ENCODE measurements at regions not wholly inside any gene's neighbourhood (a gene's known extent, or its start where the extent isn't known, plus 50 kb on each side); places are given as distances from the start of the nearest gene placed in this dataset.
"Not testable (repeated sequence)": the region's sequence is repeated elsewhere in the genome, so short reads cannot be mapped to it uniquely, and the experiment has no call there.

- TF ChIP-seq, protein P1, sequence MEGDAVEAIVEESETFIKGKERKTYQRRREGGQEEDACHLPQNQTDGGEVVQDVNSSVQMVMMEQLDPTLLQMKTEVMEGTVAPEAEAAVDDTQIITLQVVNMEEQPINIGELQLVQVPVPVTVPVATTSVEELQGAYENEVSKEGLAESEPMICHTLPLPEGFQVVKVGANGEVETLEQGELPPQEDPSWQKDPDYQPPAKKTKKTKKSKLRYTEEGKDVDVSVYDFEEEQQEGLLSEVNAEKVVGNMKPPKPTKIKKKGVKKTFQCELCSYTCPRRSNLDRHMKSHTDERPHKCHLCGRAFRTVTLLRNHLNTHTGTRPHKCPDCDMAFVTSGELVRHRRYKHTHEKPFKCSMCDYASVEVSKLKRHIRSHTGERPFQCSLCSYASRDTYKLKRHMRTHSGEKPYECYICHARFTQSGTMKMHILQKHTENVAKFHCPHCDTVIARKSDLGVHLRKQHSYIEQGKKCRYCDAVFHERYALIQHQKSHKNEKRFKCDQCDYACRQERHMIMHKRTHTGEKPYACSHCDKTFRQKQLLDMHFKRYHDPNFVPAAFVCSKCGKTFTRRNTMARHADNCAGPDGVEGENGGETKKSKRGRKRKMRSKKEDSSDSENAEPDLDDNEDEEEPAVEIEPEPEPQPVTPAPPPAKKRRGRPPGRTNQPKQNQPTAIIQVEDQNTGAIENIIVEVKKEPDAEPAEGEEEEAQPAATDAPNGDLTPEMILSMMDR (conservative IDR thresholded peaks at IDR 0.05 in 1 of 2, IDR thresholded peaks at IDR 0.05 in 1 of 2; ENCODE audit: low read depth in 1 of 2, low read length in 2 of 2), result no peak
- no peak for TF ChIP-seq EZH2 (IDR thresholded peaks at IDR 0.05; ENCODE audit: low read length, missing control alignments)
- Histone ChIP-seq H3K27ac (ENCODE audit: insufficient read depth, low read length) (no peak overlapping the region), H3K36me3 (ENCODE audit: control insufficient read depth, insufficient read depth, low read length) (no peaks in the 10 kb centered on the region), H3K79me2 (ENCODE audit: control insufficient read depth, insufficient read depth, low read length) (no peaks in the 10 kb centered on the region), H3K9ac (ENCODE audit: insufficient read depth, low read length) (no peak overlapping the region), H3K4me3 (replicated peaks in 1 of 4; ENCODE audit: control extremely low read depth in 1 of 4, insufficient read depth in 1 of 4, low read depth in 3 of 4, low read length in 4 of 4) (no peak overlapping the region), H4K20me1 (ENCODE audit: control insufficient read depth, extremely low read depth, insufficient read depth, low read length) (no peaks in the 10 kb centered on the region), H3K9me3 (ENCODE audit: control insufficient read depth, insufficient read depth, low read depth, low read length) (no peaks in the 10 kb centered on the region), H3K4me1 (ENCODE audit: control insufficient read depth, extremely low read depth, insufficient read depth, low read length) (no peaks in the 10 kb centered on the region), H2AFZ (ENCODE audit: low read length) (no peak overlapping the region), H3K27me3 (ENCODE audit: control insufficient read depth, insufficient read depth, low read length) (no peaks in the 10 kb centered on the region), H3K4me2 (ENCODE audit: extremely low read depth, insufficient read depth, low read length) (no peak overlapping the region)
- peak in 1 of 2 donors; percentile 30 for DNase-seq (ENCODE audit: low read depth in 2 of 2)
These were observed 381.9 kb upstream of the CCL2 start for GRCh38 chr17:33873201-33873617.

DNA sequence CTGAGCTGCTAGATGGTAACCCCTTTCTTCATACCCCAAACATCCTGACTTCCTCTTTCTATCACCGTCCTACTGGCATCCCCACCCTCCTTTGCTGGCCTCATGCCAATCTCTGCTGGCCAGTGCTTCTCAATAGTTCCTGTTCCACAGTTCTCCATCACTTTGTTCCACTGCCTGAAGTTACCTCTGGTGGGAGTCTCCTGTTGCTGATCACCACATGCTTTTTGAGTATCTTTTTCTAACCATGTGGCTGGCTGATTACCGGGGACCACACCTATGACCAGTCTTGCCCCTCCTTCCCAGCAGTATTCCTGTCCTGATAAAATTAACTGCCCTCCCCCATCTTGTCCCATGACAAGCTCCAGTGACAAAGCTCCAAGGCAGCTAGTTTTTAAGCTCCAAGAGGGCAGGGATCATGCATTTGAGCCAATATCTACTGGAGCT lies 380.4 kb upstream of the CCL2 start:
- Histone ChIP-seq H3K27me3 (ENCODE audit: control insufficient read depth, insufficient read depth, low read length) (no peaks in the 10 kb centered on the region), H3K9me3 (ENCODE audit: control insufficient read depth, insufficient read depth, low read depth, low read length) (no peaks in the 10 kb centered on the region), H2AFZ (ENCODE audit: low read length) (no peak overlapping the region), H3K36me3 (ENCODE audit: control insufficient read depth, insufficient read depth, low read length) (no peaks in the 10 kb centered on the region), H4K20me1 (ENCODE audit: control insufficient read depth, extremely low read depth, insufficient read depth, low read length) (no peaks in the 10 kb centered on the region), H3K4me2 (ENCODE audit: extremely low read depth, insufficient read depth, low read length) (no peak overlapping the region), H3K4me1 (ENCODE audit: control insufficient read depth, extremely low read depth, insufficient read depth, low read length) (no peaks in the 10 kb centered on the region), H3K4me3 (replicated peaks in 1 of 4; ENCODE audit: control extremely low read depth in 1 of 4, insufficient read depth in 1 of 4, low read depth in 3 of 4, low read length in 4 of 4) (no peak overlapping the region), H3K9ac (ENCODE audit: insufficient read depth, low read length) (no peak overlapping the region), H3K27ac (ENCODE audit: insufficient read depth, low read length) (no peak overlapping the region), H3K79me2 (ENCODE audit: control insufficient read depth, insufficient read depth, low read length) (no peaks in the 10 kb centered on the region)
- no peak for TF ChIP-seq EZH2 (IDR thresholded peaks at IDR 0.05; ENCODE audit: low read length, missing control alignments)
- TF ChIP-seq, protein P1 (conservative IDR thresholded peaks at IDR 0.05 in 1 of 2, IDR thresholded peaks at IDR 0.05 in 1 of 2; ENCODE audit: low read depth in 1 of 2, low read length in 2 of 2), result no peak
- no peak for DNase-seq (ENCODE audit: low read depth in 2 of 2)

GRCh38 chr17:33875973-33876372 lies 379.1 kb upstream of the CCL2 start:
- Histone ChIP-seq H3K36me3 (ENCODE audit: control insufficient read depth, insufficient read depth, low read length) (no peaks in the 10 kb centered on the region), H3K27me3 (ENCODE audit: control insufficient read depth, insufficient read depth, low read length) (no peaks in the 10 kb centered on the region), H3K79me2 (ENCODE audit: control insufficient read depth, insufficient read depth, low read length) (no peaks in the 10 kb centered on the region), H3K9ac (ENCODE audit: insufficient read depth, low read length) (no peak overlapping the region), H4K20me1 (ENCODE audit: control insufficient read depth, extremely low read depth, insufficient read depth, low read length) (no peaks in the 10 kb centered on the region), H3K27ac (ENCODE audit: insufficient read depth, low read length) (no peak overlapping the region), H3K4me1 (ENCODE audit: control insufficient read depth, extremely low read depth, insufficient read depth, low read length) (no peaks in the 10 kb centered on the region), H3K9me3 (ENCODE audit: control insufficient read depth, insufficient read depth, low read depth, low read length) (no peaks in the 10 kb centered on the region), H3K4me2 (ENCODE audit: extremely low read depth, insufficient read depth, low read length) (no peak overlapping the region), H2AFZ (ENCODE audit: low read length) (no peak overlapping the region), H3K4me3 (replicated peaks in 1 of 4; ENCODE audit: control extremely low read depth in 1 of 4, insufficient read depth in 1 of 4, low read depth in 3 of 4, low read length in 4 of 4) (no peak overlapping the region)
- no peak for TF ChIP-seq EZH2 (IDR thresholded peaks at IDR 0.05; ENCODE audit: low read length, missing control alignments)
- DNase-seq (ENCODE audit: low read depth in 2 of 2), result no peak

DNA sequence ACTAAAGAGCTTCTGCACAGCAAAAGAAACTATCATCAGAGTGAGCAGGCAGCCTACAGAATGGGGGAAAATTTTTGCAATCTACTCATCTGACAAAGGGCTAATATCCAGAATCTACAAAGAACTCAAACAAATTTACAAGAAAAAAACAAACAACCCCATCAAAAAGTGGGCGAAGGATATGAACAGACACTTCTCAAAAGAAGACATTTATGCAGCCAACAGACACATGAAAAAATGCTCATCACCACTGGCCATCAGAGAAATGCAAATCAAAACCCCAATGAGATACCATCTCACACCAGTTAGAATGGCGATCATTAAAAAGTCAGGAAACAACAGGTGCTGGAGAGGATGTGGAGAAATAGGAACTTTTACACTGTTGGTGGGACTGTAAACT lies 372.8 kb upstream of the CCL2 start:
- H3K4me2 ChIP-seq (ENCODE audit: extremely low read depth, insufficient read depth, low read length); H2AFZ ChIP-seq (ENCODE audit: low read length); H3K27me3 ChIP-seq (ENCODE audit: control insufficient read depth, insufficient read depth, low read length); H3K36me3 ChIP-seq (ENCODE audit: control insufficient read depth, insufficient read depth, low read length); H3K27ac ChIP-seq (ENCODE audit: insufficient read depth, low read length); H3K4me3 ChIP-seq (replicated peaks in 1 of 4; ENCODE audit: control extremely low read depth in 1 of 4, insufficient read depth in 1 of 4, low read depth in 3 of 4, low read length in 4 of 4); DNase-seq (ENCODE audit: low read depth in 2 of 2); H4K20me1 ChIP-seq (ENCODE audit: control insufficient read depth, extremely low read depth, insufficient read depth, low read length); H3K79me2 ChIP-seq (ENCODE audit: control insufficient read depth, insufficient read depth, low read length); H3K9me3 ChIP-seq (ENCODE audit: control insufficient read depth, insufficient read depth, low read depth, low read length); H3K9ac ChIP-seq (ENCODE audit: insufficient read depth, low read length); H3K4me1 ChIP-seq (ENCODE audit: control insufficient read depth, extremely low read depth, insufficient read depth, low read length): not testable (repeated sequence)

- H2AFZ ChIP-seq (ENCODE audit: low read length); H3K36me3 ChIP-seq (ENCODE audit: control insufficient read depth, insufficient read depth, low read length); DNase-seq (ENCODE audit: low read depth in 2 of 2); H3K9ac ChIP-seq (ENCODE audit: insufficient read depth, low read length); H3K9me3 ChIP-seq (ENCODE audit: control insufficient read depth, insufficient read depth, low read depth, low read length); H3K4me3 ChIP-seq (replicated peaks in 1 of 4; ENCODE audit: control extremely low read depth in 1 of 4, insufficient read depth in 1 of 4, low read depth in 3 of 4, low read length in 4 of 4); H3K27ac ChIP-seq (ENCODE audit: insufficient read depth, low read length); H3K27me3 ChIP-seq (ENCODE audit: control insufficient read depth, insufficient read depth, low read length); H3K4me2 ChIP-seq (ENCODE audit: extremely low read depth, insufficient read depth, low read length); H4K20me1 ChIP-seq (ENCODE audit: control insufficient read depth, extremely low read depth, insufficient read depth, low read length); H3K79me2 ChIP-seq (ENCODE audit: control insufficient read depth, insufficient read depth, low read length); H3K4me1 ChIP-seq (ENCODE audit: control insufficient read depth, extremely low read depth, insufficient read depth, low read length): not testable (repeated sequence)
These were observed 372.4 kb upstream of the CCL2 start for GRCh38 chr17:33882677-33883076.

Data from fibroblast of lung (primary cell).